B cell (primary cell): ENCODE measurements at regions not wholly inside any gene's neighbourhood (a gene's known extent, or its start where the extent isn't known, plus 50 kb on each side); places are given as distances from the start of the nearest gene placed in this dataset.

Experiments
- ATAC-seq: fragments of 200-7000 bp; cut with Tn5 transposase; one replicate; pipeline ENCODE4 v1.10.0; 2021; ENCODE audit warnings: low read depth, mild to moderate bottlenecking, moderate number of reproducible peaks, moderate library complexity
- CTCF ChIA-PET: fragments of 350-600 bp; sonication (Branson Sonifier 250); formaldehyde crosslinking; loops from one replicate; lab custom pipeline; 2021; ENCODE audit warnings: antibody characterized with exemption, inconsistent platforms; lab: Charles Lee
- POLR2A ChIA-PET: fragments of 350-600 bp; sonication (Branson Sonifier 250); formaldehyde crosslinking; loops from one replicate; lab custom pipeline; 2021; ENCODE audit warnings: antibody characterized with exemption; lab: Charles Lee
- DNase-seq: peaks from one replicate; pipeline ENCODE4 v3.0.0; 2013
- H2AFZ ChIP-seq: 2 replicates; pipeline ENCODE4 v1.6.1; 2012; ENCODE audit warnings: mild to moderate bottlenecking, low read depth, low read length; ENCODE audit not compliant: insufficient read depth, poor library complexity, severe bottlenecking
- H3K27ac ChIP-seq, 2 donors: 1 replicate in 1 of 2; 2 replicates in 1 of 2; pipeline ENCODE4 v1.5.1; 2012 to 2013; ENCODE audit warnings: low read length in 2 of 2, mild to moderate bottlenecking in 2 of 2, moderate library complexity in 1 of 2
- H3K27me3 ChIP-seq, 4 experiments: fragments of 200-600 bp in 1 of 4; sonication (generic) in 1 of 4; replicated peaks in 1 of 4; 1 replicate in 2 of 4; 2 replicates in 2 of 4; pipeline versions ENCODE4 v1.6.1 to v1.7.0; 2013 to 2016; ENCODE audit warnings: low read length in 3 of 4, mild to moderate bottlenecking in 2 of 4, mixed read lengths in 1 of 4, moderate library complexity in 1 of 4; ENCODE audit not compliant: insufficient read depth in 4 of 4, control insufficient read depth in 3 of 4; ENCODE audit errors: control extremely low read depth in 1 of 4
- H3K36me3 ChIP-seq, 2 experiments: replicated peaks in 1 of 2; 1 replicate in 1 of 2; 2 replicates in 1 of 2; pipeline versions ENCODE4 v1.6.1 to v1.7.1; 2013; ENCODE audit warnings: low read length in 1 of 2; ENCODE audit not compliant: insufficient read depth in 2 of 2, control insufficient read depth in 1 of 2; ENCODE audit errors: control extremely low read depth in 1 of 2, extremely low read depth in 1 of 2
- H3K4me1 ChIP-seq, 2 donors: fragments of 200-600 bp in 1 of 2; sonication (generic) in 1 of 2; 1 replicate in 1 of 2; 2 replicates in 1 of 2; pipeline versions ENCODE4 v1.5.1 to v1.6.1; 2013 to 2017; ENCODE audit warnings: low read length in 2 of 2; ENCODE audit not compliant: control insufficient read depth in 2 of 2, insufficient read depth in 2 of 2
- H3K4me2 ChIP-seq: replicated peaks from 2 replicates; pipeline ENCODE3; 2012; ENCODE audit warnings: mild to moderate bottlenecking, low read depth, low read length; ENCODE audit not compliant: poor library complexity, severe bottlenecking
- H3K4me3 ChIP-seq, 5 experiments: fragments of 200-600 bp in 1 of 5; sonication (generic) in 1 of 5; 1 replicate in 3 of 5; 2 replicates in 2 of 5; pipeline versions ENCODE4 v1.5.1 to v1.7.0; 2011 to 2016; ENCODE audit warnings: low read length in 4 of 5, mild to moderate bottlenecking in 4 of 5, low read depth in 2 of 5, control low read depth in 1 of 5, moderate library complexity in 1 of 5; ENCODE audit not compliant: insufficient read depth in 1 of 5; ENCODE audit errors: control extremely low read depth in 1 of 5, extremely low read depth in 1 of 5
- H3K79me2 ChIP-seq: fragments of 200-600 bp; sonication (generic); one replicate; pipeline ENCODE4 v1.6.0; 2016; ENCODE audit warnings: low read length; ENCODE audit not compliant: control insufficient read depth, insufficient read depth
- H3K9ac ChIP-seq: fragments of 200-600 bp; sonication (generic); 2 replicates; pipeline ENCODE4 v1.6.1; 2017; ENCODE audit warnings: mild to moderate bottlenecking, low read length, moderate library complexity
- H3K9me3 ChIP-seq, 3 donors: one replicate each; pipeline versions ENCODE4 v1.6.1 to v1.7.1; 2013; ENCODE audit warnings: low read length in 2 of 3; ENCODE audit not compliant: control insufficient read depth in 2 of 3, insufficient read depth in 1 of 3; ENCODE audit errors: control extremely low read depth in 1 of 3
- H4K20me1 ChIP-seq: 2 replicates; pipeline ENCODE4 v1.6.0; 2012; ENCODE audit warnings: mild to moderate bottlenecking, low read length; ENCODE audit not compliant: insufficient read depth, control insufficient read depth, poor library complexity, severe bottlenecking
- H3K27ac Mint-ChIP-seq: one replicate; pipeline ENCODE4 v1.8.0; 2021; ENCODE audit warnings: mixed read lengths
- H3K27me3 Mint-ChIP-seq: one replicate; pipeline ENCODE4 v1.8.0; 2021; ENCODE audit warnings: mixed read lengths
- H3K4me1 Mint-ChIP-seq: one replicate; pipeline ENCODE4 v1.8.0; 2021; ENCODE audit warnings: mixed read lengths
- H3K4me3 Mint-ChIP-seq: one replicate; pipeline ENCODE4 v1.8.0; 2021; ENCODE audit warnings: mixed read lengths
- H3K9me3 Mint-ChIP-seq: one replicate; pipeline ENCODE4 v1.8.0; 2022; ENCODE audit warnings: mixed read lengths; ENCODE audit not compliant: insufficient read depth
- EZH2 ChIP-seq: IDR thresholded peaks from 2 replicates; pipeline ENCODE4 v1.6.1; 2012; ENCODE audit warnings: borderline replicate concordance, low read depth, mild to moderate bottlenecking, moderate library complexity, low read length; ENCODE audit not compliant: insufficient read depth, poor library complexity, severe bottlenecking
- WGBS: methylation state at CpG from one replicate; pipeline ENCODE4 v1.1.5; 2013; ENCODE audit warnings: missing lambda C conversion rate; ENCODE audit not compliant: insufficient coverage; 5-methylcytosine and 5-hydroxymethylcytosine counted together
- intact Hi-C: fragments of 100-400 bp; cut with micrococcal nuclease; formaldehyde crosslinking; loops from one replicate; pipeline ENCODE4 v1.10.0; 2022
- TF ChIP-seq, protein P1 (sequence below): fragments of 200-600 bp; IDR thresholded peaks from one replicate; pipeline ENCODE4 v1.8.0; 2022; ENCODE audit warnings: antibody characterized with exemption, mild to moderate bottlenecking

DNA sequence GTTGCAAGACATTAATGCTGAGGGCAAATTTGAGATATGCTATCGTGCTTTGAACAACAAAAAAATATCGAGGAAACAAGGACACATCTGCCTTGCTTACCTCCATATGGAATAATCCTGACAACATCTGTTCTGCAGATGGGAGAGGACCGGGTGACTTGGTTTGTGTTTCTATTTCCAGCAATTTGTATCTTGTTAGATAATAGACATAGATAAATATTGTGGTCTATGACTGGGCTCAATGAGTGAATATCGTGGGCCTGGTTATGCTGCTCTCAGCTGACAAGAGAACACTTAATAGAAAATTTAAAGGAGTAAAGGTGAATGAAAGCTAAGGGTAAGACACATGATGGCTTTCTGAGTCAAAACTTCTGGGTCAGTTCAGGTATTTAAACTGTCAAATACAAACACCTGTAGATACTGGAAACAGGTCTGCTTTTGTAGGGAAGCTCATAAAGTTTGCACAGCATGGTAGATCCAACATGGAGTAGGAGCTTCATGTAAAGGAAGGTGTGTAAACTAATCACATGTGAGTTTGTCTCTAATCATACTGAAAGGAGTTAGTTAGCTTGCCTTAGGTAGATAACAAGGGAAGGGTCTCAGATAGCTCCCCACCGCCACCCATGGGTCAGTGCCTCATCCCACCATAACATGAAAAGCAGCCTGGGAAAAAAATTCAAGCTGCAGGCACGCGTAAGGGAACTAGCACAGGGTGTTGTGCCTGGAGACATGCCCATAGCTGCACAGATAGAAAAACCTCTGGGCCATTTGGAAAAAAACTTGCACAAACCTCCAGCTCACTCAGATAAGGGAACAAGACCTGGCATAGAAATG, 904.1 kb upstream of the EPHA5 start:
- no peaks in the 10 kb centered on the region for H3K27me3 Mint-ChIP-seq
- Histone ChIP-seq H3K4me2 (no peak overlapping the region), H4K20me1 (no peaks in the 10 kb centered on the region), H3K4me3 (no peak overlapping the region), H3K9me3 (no peaks in the 10 kb centered on the region), H3K36me3 (no peaks in the 10 kb centered on the region), H2AFZ (no peak overlapping the region), H3K79me2 (no peaks in the 10 kb centered on the region), H3K4me1 (no peaks in the 10 kb centered on the region), H3K27me3 (no peaks in the 10 kb centered on the region), H3K27ac (no peak overlapping the region), H3K9ac (no peak overlapping the region)
- H3K9me3 Mint-ChIP-seq = no peaks in the 10 kb centered on the region
- WGBS = 93% methylated on average over 5 of the region's 7 CpGs
- DNase-seq (no peak), ATAC-seq (no peak)
- TF ChIP-seq, protein P1, sequence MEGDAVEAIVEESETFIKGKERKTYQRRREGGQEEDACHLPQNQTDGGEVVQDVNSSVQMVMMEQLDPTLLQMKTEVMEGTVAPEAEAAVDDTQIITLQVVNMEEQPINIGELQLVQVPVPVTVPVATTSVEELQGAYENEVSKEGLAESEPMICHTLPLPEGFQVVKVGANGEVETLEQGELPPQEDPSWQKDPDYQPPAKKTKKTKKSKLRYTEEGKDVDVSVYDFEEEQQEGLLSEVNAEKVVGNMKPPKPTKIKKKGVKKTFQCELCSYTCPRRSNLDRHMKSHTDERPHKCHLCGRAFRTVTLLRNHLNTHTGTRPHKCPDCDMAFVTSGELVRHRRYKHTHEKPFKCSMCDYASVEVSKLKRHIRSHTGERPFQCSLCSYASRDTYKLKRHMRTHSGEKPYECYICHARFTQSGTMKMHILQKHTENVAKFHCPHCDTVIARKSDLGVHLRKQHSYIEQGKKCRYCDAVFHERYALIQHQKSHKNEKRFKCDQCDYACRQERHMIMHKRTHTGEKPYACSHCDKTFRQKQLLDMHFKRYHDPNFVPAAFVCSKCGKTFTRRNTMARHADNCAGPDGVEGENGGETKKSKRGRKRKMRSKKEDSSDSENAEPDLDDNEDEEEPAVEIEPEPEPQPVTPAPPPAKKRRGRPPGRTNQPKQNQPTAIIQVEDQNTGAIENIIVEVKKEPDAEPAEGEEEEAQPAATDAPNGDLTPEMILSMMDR = no peak
- no peak for TF ChIP-seq EZH2
- POLR2A ChIA-PET = no interaction called here
- H3K27ac Mint-ChIP-seq = no peak overlapping the region
- CTCF ChIA-PET = no interaction called here
- H3K4me1 Mint-ChIP-seq = no peaks in the 10 kb centered on the region
- no peak overlapping the region for H3K4me3 Mint-ChIP-seq
- intact Hi-C loops = no loop called here

DNA sequence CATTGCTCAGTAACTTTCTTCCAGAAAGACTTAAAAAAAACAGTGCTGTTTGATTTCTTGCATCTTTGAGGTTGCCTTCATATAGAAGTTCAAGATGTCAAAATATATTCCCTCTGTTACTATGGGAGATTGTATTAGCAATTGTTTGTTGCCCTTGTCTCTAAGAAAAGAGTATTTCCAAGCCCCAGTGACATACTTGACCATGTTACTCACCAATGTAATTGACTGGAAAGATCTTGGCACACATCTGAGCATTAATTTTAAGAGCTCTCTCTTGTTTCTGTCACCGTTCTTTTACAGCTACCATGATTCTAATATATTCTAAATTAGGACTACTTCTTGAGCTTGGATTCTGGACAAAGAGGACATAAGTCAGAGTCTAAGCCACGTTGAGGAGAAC, 902.7 kb upstream of the EPHA5 start:
- H4K20me1 ChIP-seq = no peaks in the 10 kb centered on the region
- no peaks in the 10 kb centered on the region for H3K4me1 ChIP-seq
- intact Hi-C loops = no loop called here
- no peak overlapping the region for H3K27ac ChIP-seq
- no peak overlapping the region for H3K4me2 ChIP-seq
- H3K27me3 ChIP-seq = no peaks in the 10 kb centered on the region
- WGBS = no CpG with 5 or more reads among the region's 2 CpGs
- no peaks in the 10 kb centered on the region for H3K9me3 ChIP-seq
- Mint-ChIP-seq H3K27me3 (no peaks in the 10 kb centered on the region), H3K4me1 (no peaks in the 10 kb centered on the region), H3K4me3 (no peak overlapping the region), H3K9me3 (no peaks in the 10 kb centered on the region), H3K27ac (no peak overlapping the region)
- POLR2A ChIA-PET = no interaction called here
- no peak overlapping the region for H3K9ac ChIP-seq
- TF ChIP-seq EZH2 = no peak
- TF ChIP-seq, protein P1 = no peak
- no peak for DNase-seq
- no peaks in the 10 kb centered on the region for H3K36me3 ChIP-seq
- no peak overlapping the region for H2AFZ ChIP-seq
- no peaks in the 10 kb centered on the region for H3K79me2 ChIP-seq
- ATAC-seq = no peak
- CTCF ChIA-PET = no interaction called here
- H3K4me3 ChIP-seq = no peak overlapping the region
